Nucleus accumbens (tissue), 56 donors: ENCODE measurements at regions not wholly inside any gene's neighbourhood (a gene's known extent, or its start where the extent isn't known, plus 50 kb on each side); places are given as distances from the start of the nearest gene placed in this dataset.
"Not testable (repeated sequence)": the region's sequence is repeated elsewhere in the genome, so short reads cannot be mapped to it uniquely, and the experiment has no call there.

Experiments
- DNase-seq, 56 donors: peaks; one replicate each; lab custom pipeline; 2025; lab: John Stamatoyannopoulos, UW

DNA sequence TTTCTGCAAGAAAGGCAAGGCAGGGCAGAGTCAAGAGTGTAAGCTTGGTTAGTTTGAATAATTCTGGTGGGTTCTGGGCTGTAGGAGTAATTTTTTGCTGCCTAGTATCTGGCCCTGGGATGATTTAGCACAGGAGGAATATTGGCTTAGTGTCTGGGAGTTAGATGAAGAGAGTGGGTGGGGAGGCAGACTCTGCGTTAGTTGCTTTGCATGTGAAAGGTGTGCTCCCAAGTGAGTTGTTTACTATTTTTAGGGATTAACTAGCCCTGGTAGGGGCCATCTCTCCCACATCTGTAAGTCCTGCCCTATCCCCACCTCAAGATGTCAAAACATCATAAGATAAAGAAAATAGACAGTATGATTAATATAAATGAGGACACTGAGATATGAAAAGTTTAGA lies 249.7 kb downstream of the LRIG3 start:
- no peak for DNase-seq

- DNase-seq = no peak
Observed at GRCh38 chr12:58671196-58671595, 249.1 kb downstream of the LRIG3 start.

DNA sequence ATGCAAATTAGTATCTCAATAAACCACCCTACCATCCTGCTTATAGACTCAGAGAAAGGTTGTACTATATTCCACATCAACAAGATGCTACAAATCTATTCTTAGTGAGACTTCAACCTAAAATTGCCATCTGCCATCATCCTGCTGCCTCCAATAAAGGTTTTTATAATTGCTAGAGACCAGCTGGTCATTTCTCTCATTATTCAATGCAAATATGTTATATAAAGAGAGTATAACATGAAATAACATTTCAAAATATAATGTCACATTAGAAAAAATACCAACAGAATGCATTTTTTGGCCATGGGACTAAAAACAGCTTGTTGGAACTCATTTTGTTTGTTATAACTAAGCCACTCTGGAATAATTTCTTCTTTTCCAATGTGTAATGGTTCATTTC lies 247.3 kb downstream of the LRIG3 start:
- no peak for DNase-seq

- not testable (repeated sequence) for DNase-seq
Observed at GRCh38 chr12:58677833-58678232, 242.5 kb downstream of the LRIG3 start.

DNA sequence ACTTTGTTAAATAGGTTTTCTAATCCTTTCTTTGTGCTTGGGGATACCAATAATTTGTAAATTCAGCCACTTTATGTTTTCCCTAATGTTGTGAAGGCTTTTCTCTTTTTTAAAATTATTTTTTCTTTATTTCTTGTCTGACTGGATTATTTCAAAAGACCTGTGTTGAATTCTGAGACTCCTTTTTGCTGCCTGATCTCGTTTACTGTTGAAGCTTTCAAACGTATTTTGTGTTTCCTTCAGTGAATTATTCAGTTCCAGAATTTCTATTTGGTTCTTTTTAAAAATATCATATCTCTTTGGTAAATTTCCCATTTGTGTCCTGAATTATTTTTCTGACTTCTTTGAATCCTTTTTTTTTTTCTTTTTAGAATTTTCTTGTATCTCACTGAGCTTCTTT lies 241.6 kb downstream of the LRIG3 start:
- DNase-seq = no peak

- no peak for DNase-seq
Observed at GRCh38 chr12:58681730-58682129, 238.6 kb downstream of the LRIG3 start.

DNA sequence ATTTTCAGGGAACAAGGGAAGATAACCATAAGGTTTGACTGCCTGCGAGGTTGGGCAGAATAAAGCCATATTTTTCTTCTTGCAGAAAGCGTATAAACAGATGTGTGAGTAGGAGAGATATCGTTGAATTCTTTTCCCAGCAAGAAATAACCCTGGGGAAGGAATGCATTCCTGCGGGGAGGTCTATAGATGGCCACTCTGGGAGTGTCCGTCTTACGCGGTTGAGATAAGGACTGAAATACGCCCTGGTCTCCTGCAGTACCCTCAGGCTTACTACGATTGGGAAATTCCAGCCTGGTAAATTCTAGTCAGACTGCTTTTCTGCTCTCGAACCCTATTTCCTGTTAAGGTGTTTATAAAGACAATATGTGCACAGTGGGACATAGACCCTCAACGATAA lies 225.0 kb downstream of the LRIG3 start:
- no peak for DNase-seq

DNA sequence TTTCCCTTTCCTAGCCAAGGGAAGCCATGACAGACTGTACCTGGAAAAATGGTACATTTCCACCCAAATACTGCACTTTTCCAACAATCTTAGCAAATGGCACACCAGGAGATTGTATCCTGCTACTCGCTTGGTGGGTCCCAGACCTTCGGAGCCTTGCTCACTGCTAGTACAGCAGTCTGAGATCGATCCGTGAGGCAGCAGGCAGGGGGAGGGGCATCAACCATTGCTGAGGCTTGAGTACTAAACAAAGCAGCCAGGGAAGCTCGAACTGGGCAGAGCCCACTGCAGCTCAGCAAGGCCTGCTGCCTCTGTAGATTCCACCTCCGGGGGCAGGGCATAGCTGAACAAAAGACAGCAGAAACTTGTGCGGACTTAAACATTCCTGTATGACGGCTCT lies 218.8 kb downstream of the LRIG3 start:
- no peak for DNase-seq

DNA sequence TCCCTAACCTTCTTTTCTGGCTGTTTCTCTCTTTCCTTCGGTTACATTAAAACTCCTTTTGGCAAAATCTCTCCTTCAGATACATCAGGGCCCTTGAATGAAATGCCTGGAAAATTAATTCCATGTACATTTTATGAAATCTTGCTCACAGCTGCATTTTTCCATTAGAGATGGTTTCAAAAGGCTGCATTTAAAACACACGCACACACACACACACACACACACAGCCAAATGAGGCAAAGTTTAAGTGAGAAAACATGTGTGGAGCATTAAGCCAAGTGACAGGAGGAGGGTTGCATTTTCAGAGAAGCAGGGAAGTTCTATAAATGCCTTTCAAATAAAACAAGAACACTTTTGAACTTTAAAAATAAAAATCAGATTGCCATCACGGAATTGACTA lies 216.4 kb downstream of the LRIG3 start:
- DNase-seq = no peak

- DNase-seq = not testable (repeated sequence)
Observed at GRCh38 chr12:58704770-58705169, 215.5 kb downstream of the LRIG3 start.

DNA sequence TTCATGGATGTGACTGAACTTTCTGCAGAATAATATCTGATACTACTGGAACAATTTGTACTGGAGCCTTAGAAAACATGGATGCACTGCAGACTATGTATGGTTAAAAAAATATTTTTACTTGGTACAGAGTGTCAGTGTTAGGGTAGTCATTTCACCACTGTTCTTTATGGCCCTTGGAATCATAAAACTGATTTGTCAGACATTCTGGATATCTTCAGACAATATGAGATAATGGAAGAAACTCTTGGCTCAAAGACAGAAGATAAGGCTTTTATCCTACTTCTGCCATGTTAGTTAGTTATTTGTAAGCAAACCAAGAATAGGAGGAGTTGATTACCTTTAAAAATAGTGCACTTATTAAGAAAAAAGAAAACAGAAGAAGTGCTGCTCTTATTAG lies 209.4 kb downstream of the LRIG3 start:
- no peak for DNase-seq

DNA sequence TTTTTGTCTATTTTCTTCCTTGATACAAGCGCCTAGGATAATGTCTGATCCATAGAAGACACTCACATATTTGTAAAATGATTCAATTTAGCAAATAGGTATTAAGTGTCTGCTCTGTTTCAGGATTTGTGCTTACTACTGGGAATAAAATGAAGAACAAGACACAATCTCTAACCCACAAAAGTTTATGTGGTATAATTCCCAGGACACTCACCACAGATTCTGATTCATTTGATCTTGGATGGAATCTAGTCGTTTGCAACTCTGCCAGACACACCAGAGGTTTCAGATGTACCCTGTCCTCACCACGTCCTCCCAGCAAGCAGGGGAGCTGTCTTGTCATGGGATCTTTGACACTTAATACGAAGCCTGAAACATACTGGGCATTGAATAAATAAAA lies 208.3 kb downstream of the LRIG3 start:
- no peak for DNase-seq

- no peak for DNase-seq
Observed at GRCh38 chr12:58712976-58713375, 207.3 kb downstream of the LRIG3 start.

GRCh38 chr12:58719161-58719560 lies 201.1 kb downstream of the LRIG3 start:
- no peak for DNase-seq

DNA sequence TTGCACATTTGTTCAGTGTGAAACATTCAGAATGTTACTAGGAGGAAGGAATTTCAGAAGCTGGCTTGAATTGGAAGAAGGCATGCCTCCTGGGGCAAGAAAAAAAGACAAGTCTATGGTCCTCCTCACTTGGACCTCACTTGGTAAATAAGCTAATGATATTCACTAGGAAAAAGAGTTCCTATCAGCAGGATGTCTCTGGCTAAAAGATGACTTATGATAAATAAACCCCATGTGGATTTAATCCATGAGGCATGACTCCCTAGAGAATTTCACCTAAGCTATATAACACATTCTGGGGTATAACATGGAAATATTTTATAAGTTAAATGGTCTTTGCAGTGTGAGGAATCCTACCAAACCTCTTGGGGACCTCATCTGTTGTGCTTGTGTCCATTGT lies 199.9 kb downstream of the LRIG3 start:
- no peak for DNase-seq

- no peak for DNase-seq
Observed at GRCh38 chr12:58725400-58726105, 194.8 kb downstream of the LRIG3 start.

- DNase-seq = no peak
Observed at GRCh38 chr12:58727521-58727920, 192.8 kb downstream of the LRIG3 start.

GRCh38 chr12:58728397-58728796 lies 191.9 kb downstream of the LRIG3 start:
- DNase-seq = no peak

- DNase-seq = no peak
Observed at GRCh38 chr12:58731096-58731495, 189.2 kb downstream of the LRIG3 start.

DNA sequence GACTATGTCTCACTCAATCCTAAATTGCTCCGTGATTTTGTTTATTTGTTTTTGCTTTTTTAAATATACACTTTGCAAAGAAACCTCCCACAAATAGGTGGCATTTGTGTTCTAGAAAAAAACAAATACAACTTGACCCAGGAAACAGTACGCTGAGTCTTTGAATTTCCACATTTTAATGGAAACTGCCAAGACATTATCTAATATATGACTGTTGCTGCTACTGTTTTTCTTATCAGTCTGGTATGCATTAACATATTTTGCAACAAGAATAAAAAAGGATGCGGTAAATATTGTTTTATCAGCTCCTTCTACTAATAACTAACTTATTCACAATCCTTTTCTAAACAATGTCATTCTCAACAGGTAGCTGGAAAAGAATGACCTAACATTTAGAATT lies 187.4 kb downstream of the LRIG3 start:
- DNase-seq = no peak

GRCh38 chr12:58741226-58741625 lies 179.1 kb downstream of the LRIG3 start:
- DNase-seq = no peak

DNA sequence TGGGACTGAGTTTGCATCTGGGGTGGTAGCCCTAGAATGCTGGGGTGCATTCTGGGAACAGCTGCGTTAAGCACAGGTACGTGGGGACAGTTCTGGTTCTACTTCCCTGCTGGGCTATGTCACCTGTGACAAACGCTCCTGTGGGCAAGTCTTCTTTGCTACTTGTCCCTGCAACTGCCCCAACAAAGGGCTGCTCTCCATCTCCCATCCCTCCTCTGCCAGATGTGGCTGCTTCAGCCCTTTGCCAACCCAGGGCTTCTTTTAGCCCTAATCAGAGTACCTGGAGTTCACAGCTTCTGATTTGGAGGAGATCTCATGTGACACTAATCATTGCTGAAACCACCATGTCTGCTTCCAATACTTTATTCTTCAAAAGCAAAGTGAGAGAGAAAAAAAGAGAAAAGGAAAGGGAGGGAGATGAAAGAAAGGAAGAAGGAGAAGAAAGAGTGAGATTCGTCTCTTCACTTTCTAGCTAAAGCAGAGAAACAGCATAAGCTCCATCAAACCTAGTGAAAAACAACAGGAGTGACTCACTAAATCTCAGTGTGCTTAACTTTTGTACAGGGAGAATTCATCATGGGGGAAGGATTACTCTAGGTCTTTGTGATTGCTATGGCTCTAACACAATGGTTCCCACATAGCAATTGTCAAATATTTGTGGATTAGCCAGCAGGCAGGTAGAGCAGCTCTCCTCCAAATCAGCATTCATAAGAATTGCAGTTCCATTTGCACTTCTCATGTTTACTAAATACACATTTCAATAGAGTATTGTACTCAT lies 174.8 kb downstream of the LRIG3 start:
- no peak for DNase-seq
